Stimulated activated CD4-positive, alpha-beta T cell treated with anti-CD3 and anti-CD28 coated beads, Interleukin-4, amount 100 ng/mL, for 1 hour (primary cell): ENCODE measurements at regions not wholly inside any gene's neighbourhood (a gene's known extent, or its start where the extent isn't known, plus 50 kb on each side); places are given as distances from the start of the nearest gene placed in this dataset.
A peak's percentile ranks its signal among the peaks of the same experiment; 100 is the strongest.

Experiments
- DNase-seq: peaks from one replicate; pipeline ENCODE4 v3.0.0-alpha.2; 2020

DNA sequence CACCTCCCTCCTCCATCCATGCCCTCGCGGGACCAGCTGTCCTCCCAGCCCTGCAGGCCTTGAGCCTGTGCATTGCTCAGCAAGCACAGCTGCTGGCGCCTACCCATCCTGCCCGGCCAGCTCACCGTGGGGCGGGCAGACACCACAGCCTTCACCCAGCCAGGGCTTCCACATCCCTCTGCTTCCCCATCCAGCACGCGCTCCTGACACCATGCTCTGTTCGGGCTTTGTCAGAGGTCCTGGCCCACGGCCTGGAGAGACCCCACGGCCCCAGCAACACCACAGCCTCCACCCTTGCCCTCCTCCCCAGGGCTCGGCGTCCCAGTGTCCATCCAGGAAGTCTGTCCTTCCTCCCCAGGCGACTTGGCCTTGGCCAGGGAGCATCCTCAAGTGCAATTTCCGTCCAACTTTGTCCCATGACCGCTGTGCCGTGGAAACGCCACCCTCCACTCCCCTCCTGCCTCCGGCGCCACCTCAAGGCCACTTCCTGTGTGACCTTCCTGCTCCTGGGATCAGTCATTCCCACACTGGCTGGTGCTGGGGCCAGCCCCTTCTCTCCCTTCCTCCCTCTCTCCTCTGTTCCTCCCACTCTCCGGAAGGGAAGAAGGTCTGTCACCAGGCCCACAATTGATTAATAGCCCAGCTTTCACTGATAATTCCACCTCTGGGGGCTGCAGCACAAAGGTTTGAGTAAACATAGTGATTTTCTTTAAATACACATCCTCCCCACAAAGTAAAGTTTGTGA, 71.5 kb upstream of the SMNDC1 start:
- no peak for DNase-seq

DNA sequence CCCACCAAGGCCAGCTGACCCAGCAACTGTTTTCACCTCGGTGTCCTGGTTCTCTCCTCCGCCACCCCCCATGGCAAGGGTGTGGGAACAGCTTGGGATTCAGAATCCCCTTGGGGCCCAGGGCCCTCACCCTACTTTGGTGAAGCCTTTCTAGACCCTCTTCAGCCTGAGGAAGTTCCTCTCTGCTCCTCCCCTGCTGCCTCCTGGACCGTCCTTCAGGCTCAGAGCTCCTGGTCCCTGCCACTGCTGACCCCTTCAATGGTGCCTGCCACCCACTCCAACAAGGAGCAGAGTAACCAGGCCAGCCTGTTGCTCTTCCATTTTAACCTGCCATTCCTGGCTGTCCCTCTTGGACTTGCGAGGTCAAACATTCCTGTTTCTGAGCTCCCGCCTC, 72.0 kb upstream of the SMNDC1 start:
- no peak for DNase-seq

- no peak for DNase-seq
Observed at GRCh38 chr10:110378006-110378405, 73.3 kb upstream of the SMNDC1 start.

DNA sequence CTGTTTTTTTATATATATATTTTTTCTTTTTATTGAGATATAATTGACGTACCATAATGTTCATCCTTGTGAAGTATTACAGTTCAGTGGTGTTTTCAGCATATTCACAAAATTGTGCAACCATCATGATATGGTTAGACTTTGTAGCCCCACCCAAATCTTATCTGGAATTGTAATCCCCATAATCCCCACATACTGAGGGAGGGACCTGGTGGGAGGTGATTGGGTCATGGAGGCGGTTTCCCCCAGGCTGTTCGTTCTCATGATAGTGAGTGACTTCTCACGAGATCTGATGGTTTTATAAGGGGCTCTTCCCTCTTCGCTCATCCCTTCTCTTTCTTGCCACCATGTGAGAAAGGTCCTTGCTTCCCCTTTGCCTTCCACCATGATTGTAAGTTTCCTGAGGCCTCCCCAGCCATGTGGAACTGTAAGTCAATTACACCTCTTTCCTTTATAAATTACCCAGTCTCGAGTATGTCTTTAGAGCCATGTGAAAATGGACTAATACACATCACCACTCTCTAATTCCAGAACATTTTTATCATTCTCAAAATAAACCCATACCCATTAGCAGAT, 73.9 kb upstream of the SMNDC1 start:
- no peak for DNase-seq

GRCh38 chr10:110379831-110380230, 75.1 kb upstream of the SMNDC1 start:
- DNase-seq: no peak

DNA sequence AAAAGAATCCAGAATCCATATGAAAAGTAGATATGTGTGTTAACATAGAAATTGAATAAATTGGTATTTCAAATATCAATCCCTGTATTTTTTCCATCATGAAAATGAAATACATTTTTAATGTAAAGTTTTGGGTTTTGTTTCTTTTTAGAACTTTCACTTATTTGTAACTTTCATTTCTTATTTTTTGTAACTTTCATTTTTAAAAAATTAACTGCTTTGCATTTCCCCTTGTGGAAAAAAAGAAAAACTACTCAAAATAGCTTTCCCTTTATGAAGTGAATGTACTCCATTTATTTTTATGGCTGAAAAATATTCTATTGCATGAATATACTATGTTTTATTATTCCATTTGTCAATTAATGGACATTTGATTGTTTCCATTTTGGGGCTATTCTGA, 75.6 kb upstream of the SMNDC1 start:
- no peak for DNase-seq

- DNase-seq: no peak
Observed at GRCh38 chr10:110382695-110383094, 78.0 kb upstream of the SMNDC1 start.

GRCh38 chr10:110387617-110387982, 82.9 kb upstream of the SMNDC1 start:
- no peak for DNase-seq

DNA sequence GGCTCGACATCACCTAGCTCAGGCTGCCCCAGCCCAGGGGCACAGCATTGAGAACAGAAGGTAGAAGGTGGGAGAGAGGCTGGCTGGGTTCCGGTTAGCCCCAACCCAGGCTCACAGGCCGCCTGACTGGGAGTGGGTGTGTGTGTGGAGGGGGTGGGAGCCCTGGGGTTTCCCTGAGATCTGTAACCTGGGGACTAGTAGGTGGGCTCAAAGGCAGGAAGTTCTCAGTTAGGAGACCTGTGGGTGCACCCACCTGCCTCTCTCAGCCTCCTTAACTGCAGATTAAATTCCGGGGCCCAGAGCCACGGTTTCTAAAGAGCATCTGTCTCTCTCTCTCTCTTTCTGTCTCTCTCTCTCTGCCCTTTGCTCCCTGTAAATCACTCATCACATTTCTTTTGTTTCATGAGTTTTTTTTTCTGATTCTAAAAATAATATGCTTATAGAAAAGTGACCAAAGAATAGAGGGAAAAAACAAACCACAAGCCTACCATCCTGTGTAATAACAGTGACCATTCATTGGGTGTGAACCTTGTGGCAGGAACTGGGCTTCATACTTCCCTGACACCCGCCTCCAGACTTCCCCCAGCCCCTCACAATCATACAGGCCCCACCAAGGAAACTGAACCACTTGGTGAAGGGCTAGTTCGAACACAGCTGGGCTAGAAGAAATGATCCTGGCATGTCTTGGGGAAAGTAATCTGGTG, 83.4 kb upstream of the SMNDC1 start:
- DNase-seq: peak; percentile 53

DNA sequence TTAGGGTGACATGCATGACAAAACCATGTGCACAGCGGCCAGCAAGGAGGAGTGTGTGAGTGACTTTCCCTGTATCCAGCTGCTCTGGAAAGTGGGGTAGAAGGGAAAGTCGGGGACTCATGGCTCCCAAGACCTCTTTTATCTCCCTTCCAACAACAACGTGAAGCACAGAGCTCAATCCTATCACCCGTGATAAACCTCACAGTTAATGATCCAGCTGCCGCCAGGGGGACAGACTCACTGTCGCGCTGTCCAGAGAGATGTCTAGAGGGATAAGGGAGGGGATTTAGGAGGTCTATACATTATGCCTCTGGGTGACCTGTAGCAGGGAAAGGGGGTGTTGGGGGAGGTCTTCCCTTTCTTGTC, 84.0 kb upstream of the SMNDC1 start:
- no peak for DNase-seq

- no peak for DNase-seq
Observed at GRCh38 chr10:110389255-110389654, 84.5 kb upstream of the SMNDC1 start.

DNA sequence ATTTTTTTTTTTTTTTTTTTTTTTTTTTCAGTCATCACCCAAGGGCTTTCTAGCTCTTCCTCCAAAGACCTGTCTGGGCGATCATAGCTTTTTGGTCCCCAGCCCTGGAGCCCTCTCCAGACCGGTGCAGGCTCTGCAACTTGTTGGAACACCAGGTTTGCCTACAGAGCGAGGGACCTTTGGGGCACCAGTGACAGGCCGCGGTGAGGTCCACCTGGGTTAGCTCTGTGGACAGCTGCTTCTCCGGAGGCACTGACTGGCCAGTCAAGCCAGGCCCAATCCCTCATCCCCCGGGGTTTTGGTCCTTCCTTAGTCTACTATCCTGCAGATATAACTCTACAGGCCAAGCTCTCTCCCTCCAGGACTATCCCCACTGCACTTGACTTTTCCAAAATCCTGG, 86.8 kb upstream of the SMNDC1 start:
- no peak for DNase-seq

DNA sequence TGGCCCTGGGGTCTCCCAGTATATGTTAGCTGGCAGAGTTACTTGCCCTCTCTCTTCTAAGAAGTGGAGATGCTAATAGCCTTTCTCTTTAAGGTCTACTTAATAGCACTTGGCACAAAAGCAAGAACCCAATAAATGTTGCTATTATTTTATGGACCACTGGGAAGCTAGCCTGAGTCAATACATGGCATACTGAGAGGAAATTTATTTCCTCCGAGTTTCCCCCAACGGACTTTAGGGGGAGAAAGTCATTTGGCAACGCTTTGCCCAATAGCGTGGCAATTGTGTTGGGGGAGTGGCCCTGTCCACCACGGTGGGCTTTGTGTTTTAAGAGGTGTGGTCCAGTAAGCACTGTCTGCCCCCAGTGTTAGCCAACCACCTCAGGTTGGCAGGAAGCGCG, 87.4 kb upstream of the SMNDC1 start:
- DNase-seq: no peak

DNA sequence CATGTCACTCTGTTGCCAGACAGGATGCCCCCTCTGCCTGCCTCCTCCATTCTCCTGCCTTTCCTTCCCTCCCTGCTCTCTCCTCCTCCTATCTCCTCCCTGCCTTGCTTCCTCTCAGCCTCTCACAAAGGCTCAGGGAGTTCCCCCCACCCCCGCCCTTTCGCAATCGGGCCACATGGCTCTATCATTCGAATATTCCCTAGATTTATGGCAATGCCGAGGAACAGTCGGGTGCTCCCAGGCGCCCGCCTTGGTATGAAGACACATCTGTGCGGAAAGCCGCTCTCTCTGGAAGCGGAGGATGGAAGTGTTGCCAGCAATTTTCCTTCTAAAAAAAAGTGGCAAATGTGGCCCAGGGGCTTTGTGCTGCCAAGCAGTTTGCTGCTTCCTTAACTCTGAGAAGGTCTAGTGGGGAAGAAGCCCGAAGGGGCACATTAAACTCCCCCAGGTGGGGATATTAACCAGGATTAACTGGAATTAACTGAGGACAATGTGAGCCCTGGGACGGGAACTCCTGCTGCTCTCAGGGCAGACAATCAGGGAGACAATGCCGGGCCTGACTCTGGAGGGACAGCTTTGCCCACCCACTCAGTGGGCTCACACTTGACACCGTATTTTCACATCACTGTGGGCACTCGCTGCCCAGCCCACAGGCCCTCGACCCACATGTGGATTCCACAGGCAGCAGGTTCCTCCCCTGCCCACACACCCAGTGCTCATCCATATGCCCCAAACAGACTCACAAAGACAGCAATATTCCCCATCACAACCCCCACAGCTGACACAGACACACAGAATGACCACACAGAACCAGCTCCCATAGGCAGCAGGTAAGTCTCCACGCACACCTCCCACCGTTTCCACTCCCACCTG, 88.4 kb upstream of the SMNDC1 start:
- no peak for DNase-seq

DNA sequence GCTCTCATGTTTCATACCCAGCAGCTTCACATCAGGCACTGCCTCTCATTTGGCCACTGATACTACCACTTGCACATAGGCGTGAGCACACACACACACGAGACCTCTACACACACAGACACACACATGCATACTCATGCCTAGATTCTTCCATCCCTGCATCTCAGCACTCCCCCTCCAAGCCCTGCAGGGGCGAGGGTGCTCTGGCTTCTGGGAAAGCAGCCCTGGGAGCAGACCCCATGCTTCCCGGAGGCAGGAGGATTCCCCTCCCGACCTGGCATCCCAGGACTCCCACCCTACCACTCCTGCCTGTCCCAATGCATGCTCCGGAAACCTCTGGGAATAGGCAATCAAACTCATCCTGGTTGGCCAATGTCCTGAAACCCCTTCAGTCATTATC, 89.1 kb upstream of the SMNDC1 start:
- no peak for DNase-seq

DNA sequence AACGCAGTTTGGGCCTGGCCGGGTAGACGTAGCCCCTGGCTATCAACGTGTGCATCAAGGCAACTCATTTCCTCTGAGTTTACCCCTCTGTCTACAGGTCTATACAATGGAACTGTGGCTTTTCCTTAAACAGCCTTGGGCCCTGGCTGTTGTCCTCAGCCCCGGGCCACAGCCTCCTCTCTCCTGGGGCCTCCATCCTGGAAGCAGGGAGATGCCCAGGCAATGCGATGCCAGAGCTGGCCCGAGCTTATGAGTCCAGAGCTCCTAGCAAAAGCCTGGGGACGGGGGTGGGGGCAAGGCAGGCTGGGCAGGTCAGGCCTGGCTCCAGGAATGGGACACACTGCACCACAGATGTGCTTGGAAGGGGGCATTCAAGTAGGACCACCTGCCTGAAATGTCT, 89.6 kb upstream of the SMNDC1 start:
- no peak for DNase-seq

- DNase-seq: no peak
Observed at GRCh38 chr10:110394898-110395297, 90.2 kb upstream of the SMNDC1 start.

DNA sequence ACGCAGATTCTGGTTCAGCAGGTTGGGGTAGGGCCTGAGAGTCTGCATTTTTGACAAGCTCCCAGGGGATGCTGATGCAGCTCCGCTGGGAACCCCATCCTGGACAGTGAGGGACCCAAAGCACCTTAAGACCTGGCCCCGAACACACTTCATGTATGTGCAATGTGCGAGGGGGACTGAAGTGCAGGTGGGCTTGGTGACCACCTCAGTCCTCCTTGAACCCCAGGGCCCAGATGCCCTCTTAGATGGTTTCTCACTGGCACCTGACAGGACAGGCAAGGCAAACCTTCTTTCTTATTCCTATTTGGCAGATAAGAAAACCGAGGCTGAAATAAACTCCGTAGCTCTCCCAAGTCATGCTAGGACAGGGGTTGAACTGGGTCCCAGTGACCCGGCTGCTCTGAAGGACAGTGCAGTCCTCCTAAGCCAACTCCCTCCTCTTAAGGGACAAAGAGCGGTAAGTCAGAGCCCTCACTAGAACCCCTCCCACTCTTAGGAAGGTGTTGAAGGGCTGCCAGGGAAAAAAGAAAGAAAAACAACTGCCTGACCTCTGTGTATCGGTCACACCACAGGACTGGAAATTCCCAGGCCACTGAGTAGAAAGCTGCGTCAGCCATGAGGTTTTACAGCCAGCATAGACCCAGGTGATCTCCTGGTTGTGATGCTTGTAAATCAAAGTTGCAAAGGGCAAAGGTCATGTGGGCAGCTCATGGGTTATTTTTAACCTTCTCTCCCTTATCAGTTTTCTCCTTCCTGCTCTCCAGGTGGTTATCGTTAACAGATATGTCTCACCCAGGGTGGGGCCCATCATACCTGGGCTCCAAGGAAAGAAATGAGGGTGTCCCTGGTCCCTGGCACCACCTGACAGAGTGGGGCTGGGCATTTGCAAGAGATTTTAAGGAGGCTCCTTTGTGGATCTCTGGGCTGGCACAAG, 90.9 kb upstream of the SMNDC1 start:
- DNase-seq: no peak

DNA sequence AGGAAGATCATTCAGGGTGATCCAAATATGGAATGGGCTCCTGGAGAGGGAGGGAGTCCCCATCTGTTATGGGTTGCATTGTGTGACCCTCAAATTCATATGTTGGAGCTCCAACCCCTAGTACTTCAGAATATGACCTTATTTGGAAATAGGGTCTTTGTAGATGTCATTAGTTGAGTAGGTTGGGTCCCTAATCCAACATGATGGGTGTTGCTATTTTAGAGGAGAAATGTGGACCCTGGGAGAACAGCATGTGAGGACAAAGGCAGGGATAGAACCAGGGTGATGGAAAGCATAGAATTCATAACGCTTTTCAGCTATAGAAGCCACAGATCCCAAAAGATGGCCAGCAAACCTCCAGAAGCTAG, 91.5 kb upstream of the SMNDC1 start:
- DNase-seq: no peak

DNA sequence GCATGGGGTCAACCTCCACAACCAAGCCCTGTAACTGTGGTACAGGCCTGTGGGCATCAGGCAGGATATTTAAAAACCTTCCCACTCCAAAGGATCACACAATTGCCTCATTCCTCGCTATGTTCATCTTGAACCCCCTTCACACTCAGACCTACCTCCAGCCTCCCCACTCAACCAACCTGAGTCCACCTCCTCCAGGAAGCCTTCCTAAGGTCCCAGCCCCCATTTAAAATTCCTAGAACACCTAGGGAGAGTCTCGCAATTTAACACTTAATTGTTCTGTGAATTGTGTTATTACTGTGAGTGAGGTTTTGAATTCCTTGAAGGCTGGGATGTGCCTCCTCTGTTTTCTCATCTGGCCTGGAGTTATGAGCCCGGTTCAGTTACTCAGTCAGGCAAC, 93.1 kb upstream of the SMNDC1 start:
- no peak for DNase-seq

DNA sequence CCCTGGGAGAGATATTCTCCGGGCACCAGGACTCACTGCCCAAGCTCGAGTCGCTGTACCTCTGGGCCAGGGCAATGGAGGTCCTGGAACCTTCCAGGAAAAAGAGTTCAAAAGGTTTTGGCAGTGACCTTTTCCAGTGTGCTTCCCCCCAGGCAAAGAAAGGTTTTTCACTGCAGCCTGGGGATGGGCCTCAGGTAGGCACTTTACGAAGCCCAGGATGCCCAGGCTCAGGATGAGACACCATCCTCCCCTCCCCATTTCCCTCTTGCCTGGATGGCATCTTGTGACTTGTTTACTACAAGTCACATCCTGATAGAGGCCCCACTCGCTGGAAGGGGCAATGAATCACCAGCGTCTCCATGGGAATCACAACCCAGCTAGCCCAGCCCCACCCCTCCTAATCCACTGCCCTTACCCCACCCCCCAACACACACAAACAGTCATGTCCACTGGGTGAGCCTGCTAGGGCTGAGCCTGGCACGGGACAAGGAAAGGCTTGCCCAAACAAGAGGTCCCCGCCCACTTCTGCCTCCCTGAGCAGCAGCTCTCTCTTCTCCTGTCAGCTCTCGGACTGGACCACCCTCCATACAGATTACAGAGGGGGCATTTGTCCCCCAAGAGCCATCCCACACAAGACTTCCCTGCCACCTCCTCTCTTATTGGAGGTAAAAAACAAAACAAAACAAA, 93.8 kb upstream of the SMNDC1 start:
- DNase-seq: no peak
